Midbrain (tissue), 1 donor: ENCODE measurements at regions not wholly inside any gene's neighbourhood (a gene's known extent, or its start where the extent isn't known, plus 50 kb on each side); places are given as distances from the start of the nearest gene placed in this dataset.

ENCODE experiments used
- DNase-seq: peaks from one replicate; lab custom pipeline; 2025; lab: John Stamatoyannopoulos, UW

DNA sequence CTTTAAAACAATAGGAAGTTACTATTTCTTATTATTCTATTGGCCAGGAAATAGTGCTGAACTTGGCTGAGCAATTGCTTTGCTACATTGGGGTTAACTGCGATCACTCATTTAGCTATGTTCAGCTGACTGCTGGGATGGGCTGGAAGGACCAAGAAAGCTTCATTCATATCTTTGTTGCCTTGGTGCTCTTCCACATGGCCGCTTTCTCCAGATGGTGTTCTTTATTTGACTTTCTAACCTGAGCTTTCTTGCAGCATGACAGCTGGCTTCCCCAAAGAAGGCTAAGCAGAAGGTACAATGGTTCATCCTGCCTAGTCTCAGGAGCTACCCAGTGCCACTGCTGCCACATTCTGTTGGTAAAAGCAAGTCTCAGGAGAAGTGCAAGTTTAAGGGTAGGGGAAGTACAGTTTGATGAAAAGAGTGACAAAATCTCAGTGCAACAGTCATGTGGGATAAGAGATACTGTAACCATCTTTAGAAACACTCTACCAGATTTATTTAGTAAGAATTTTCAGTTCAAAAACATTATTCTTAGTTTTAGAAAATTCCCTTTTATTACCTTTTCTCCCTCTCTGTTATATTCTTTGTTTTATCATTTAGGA is 180.6 kb upstream of the RBMS1 start:
- no peak for DNase-seq

DNA sequence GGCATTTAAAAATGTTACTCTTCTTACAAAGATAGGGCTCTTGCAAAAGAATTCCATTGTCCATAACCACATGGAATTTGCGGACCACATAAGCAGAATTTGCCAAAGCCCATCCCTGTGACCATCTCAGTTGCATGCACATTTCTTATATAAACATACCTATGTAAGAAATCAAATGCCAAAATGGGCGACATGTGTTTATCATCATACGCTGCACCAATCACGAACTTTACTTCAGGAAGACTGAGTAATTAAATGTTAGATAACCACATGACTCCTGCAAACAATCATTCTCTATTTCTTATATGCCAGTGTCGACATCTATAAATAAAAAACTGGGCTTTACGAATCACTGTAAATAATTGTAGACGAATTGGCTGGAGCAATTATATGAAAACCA is 186.1 kb upstream of the RBMS1 start:
- no peak for DNase-seq

DNA sequence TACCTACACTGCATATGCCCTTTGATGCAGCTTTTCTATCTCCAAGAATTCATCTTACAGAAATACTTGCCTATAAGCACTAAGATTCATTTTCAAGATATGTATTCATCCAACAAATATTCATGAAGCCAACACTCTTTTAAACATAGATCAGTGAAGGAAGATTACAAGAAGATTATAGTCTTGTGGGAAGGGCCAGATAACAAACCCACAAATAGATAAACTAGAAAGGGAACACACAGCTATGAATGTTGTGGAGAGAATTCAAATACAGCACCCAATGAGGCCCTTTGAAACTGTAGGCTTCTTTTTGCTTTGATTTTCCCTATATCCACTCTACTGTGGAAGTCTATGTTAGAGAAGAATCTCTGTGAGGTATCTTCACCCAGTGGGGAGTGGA is 186.7 kb upstream of the RBMS1 start:
- no peak for DNase-seq

DNA sequence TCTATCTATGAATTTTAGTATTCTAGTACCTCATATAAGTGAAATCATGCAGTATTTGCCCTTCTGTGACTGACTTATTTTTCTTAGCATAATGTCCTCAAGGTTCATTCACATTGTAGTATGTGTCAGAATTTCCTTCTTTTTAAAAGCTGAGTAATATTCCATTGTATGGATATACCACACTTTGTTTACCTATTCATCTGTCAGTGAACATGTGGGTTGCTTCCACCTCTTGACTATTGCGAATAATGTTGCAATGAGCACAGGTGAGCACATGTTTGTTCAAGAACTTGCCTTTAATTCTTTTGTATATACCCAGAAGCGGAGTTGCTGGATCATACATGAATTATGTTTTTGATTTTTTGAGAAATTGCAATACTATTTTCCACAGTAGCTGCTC is 187.4 kb upstream of the RBMS1 start:
- DNase-seq = no peak

DNA sequence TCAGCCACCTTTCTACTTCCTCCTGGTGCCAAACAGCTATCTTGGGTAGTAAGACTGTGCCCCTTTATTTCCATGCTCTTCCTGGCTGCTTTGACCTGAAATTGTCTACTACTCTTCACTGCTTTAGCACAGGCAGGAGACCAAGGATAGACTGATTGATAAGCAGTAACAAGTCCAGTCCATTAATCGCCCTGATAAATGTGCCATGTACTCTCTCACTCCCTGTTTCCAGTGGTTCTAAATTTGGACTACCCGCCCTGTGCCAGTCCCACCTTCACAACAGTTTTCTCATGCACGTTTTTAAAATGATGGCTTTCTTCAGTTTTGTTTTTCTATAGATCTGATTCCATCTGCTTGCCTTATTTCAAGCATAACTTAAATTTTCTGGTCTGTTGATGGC is 189.6 kb upstream of the RBMS1 start:
- DNase-seq = no peak

DNA sequence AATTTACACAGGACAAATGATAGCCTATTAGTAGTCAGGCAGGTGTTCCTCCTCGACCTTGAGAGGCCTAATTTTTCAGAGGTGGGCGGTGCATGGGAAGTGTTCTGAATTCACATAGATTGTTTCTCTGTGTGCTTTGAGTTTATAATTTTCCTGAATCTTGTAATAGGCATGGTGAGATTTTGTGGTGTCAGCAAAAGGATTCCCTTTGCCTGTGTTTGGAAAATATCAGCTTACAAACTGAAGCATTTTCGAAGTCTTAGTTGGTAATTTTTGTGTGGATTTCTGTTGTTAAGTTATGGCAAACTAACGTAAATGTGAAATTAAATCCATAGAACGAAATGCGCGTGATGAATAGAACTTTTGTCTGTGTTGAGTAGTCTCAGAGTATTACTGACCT is 194.0 kb upstream of the RBMS1 start:
- DNase-seq = no peak

DNA sequence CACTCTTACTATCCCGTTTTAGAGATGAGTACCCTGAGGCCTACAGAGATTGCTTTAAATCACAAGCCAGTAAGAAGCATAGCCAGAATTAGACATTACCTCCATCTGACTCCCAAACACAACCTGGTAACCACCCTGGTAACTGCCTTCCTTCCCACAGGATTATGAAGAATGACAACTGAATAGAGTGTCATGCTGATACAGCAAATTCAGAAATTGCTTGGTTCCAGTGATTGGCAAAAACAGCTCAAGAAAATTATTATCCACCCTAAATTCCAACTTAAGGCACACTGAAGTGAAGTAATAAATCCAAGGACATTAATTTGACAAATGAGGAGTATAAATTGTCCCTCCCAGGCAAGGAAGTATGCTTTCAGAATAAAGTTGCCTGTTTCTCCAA is 195.8 kb upstream of the RBMS1 start:
- DNase-seq = no peak

DNA sequence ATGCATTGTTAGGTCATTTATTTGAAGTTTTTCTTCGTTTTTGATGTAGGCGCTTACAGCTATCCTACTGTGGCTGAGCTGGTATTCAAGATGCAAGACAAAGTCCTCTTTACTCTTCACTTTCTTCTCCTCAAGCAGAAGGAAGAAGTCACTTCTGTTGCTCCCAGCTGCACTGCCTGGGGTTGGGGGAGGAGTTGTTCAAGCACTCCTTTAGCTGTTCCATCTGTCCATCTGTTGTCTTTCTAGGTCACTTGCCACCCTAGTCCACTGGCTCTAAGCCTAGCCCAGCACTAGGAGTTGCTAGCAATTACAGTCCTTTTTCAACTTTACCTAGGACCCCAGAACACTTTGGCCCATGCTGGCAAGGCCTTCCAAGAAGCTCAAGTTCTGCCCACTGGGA is 200.6 kb upstream of the RBMS1 start:
- no peak for DNase-seq

DNA sequence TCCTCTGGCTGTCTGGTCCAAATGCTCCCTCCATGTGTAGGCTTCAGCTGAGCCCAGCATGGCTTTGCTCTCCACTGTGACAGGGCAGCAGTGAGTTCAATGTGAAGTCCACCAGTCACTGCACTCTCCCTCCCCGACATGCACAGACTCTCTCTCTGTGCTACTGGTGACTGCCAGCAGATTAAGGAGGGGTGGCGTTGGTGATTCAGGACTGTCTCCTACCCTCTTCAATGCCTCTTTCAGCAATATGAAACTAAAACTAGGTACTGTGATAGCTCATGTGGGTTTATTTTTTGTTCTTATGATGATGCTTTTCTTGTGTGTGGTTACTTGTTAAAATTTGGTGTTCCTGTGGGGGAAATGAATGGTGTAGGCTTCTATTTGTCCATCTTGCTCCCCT is 201.0 kb upstream of the RBMS1 start:
- no peak for DNase-seq

DNA sequence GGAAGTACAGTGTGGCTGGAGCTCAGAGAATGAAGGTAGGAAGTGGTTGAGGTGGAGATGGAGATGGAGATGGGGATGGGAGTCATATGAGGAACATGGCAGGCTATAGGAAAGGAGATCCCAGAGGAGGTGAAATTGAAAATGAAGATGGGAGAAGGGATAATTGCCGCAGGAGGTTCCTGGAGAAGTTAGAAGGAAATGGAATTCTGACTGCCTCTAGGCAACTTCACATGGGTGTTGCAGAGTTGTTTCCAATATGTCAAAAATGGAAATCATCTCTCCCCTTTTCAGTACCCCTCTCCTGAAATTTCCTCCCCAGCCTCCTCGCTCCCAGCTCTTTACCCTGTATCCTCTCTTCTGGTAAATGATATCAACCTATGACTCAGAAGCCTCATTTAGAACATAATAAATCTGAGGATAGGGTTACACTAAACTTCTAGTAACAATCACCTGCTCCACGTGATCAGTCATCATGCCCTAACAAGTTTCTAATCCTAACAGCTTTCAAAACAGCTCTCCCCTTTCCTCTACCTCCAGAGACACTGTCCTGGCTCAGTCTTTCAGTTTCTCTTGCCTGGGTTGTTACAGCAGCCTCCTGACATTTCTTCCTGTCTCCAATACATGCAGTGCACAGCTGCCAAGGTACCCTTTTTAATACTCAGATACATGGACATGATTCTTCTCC is 201.9 kb upstream of the RBMS1 start:
- no peak for DNase-seq

DNA sequence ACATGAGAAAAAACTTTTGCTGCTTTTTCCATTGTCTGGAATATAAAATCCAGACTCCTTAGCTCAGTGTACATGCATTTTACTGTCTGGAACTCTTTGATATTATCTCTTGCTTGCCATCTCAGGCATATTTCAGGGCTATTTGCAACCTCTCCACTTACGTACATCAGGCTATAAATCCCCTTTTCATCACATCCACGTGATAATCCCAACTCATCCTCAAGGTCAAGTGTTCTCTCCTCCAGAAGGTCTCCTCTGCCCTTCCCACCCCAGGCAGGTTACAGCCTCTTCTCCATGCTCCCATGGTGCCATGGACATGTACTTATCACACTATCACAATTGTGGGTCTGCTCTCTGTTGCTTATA is 202.5 kb upstream of the RBMS1 start:
- no peak for DNase-seq

DNA sequence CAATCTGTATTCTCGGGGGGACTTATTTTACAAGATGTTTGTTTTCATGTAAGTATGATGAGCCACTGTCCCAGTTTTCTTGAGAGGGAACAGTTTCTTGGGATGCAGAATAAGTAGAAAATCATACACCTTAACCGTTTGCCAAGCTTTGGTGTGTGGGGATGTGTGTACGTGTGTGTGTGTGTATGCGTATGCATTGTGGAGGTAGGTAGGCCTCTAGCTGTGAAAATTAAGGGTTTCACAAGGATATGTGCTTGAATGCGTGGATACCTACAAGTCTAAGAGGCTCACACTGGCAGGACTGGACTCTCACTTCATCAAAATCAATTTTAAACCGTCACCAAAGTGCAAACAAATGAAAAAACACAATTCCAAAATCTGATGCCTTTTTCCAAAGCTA is 204.2 kb upstream of the RBMS1 start:
- no peak for DNase-seq

DNA sequence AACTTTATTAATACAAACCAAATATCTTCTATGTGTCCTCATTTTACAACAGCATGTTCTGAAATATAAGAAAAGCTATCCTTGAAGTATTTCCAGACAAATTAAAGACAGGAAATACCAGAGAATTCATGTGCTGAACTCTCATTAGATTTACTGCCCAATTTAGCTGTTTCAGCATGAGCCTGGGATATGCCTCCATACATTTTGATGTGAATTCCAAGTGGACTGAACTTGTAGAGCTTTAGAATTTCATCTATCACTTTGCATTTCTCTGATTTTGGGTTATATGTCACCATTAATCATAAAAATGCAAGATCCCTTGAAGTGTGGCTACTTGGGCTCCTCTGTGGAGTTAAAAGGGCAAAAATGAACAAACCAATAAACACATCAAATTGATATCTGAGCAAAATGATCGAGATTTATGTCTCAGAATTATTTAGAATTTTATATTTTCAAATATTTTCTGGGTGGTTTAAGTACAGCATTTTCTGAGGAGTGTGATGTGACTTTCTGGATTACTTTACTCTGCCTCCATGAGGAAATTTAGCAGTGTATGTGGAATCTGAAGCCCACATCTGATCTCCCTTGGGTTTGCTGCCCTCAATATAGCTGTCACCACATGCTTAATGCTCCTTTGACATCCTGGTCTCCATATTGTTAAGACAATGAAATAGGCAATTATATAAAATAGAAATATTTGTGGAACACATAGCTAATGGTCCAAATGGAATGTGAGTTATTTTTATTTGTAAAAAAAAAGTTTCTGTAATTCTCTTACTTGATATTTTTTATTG is 206.6 kb upstream of the RBMS1 start:
- no peak for DNase-seq

DNA sequence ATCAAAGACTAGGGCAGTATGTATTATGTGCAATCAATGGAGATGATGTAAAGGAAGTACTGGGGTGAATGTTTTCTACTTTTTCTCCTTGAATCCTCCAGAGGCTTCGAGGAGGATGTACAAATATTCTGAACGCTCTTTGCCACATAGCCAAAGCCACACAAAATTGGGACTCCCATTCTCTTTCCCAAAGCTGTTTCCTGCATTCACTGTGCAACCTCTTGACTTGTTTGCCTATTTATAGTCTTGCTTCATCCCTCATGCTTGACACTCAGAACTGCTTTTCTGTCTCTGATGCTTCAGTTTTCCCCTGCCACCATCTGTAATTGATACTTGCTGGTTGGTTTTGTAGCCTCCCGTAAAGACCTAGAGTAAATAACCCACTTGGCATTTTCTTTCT is 208.2 kb upstream of the RBMS1 start:
- no peak for DNase-seq

DNA sequence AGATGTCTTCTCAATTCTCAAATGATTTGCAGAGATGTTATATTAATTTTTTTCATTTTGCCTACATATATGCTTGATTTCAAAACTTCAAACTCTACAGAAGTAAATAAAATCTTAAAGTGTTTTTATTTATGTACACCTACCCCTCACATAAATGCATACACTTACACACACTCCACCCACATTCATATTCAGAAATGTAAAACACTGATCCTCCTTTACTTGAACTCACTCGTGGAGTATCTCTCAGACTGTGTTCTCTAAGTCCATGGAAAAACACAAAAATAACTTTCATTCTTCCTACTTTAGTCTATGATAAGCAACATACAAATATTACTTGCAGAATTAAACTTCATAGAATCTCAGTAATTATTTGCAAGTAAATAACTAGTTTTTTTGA is 209.1 kb upstream of the RBMS1 start:
- no peak for DNase-seq

DNA sequence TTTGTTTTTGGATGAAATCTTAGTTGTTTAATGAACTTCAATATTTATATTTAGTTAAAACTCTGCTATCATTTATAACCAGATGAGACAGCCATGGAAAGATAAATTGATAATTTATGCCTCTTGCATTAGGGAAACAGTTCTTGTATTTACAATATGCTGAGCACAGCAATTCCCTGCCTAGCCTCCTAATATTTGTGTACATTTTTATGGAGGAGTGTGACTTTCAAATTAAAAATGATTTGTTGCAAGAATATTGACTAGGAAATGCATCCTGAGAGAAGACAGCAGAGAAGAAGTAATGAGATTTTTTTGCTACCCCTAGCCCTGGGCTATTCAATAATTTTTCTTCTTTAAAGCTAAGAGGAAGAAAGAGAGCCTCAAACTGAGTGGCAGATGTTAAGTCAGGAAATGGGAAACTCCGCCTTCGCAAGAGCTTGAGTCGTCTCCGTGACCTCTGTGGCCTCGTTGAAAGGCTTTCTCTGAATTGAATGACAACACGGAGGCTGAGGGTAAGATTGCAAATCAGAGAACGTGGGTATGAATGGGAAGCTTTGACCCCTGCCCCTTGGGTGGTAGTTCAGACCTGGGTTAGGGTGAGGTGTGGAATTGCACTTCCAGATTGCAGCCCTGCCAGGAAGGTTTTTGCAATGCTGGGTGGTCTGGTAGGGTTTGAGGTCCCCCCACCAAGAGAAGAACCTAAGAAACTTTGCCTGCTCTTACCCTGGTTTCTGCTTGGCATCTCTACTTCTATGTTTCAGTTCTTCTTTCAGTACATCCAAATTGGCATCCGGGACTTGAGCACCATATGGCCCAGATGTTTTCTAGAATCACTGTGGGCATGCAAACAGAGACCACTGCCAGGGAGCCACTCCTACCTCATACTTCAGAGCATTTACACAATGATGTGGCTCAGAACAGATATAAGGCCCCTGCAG is 210.3 kb upstream of the RBMS1 start:
- DNase-seq = no peak

DNA sequence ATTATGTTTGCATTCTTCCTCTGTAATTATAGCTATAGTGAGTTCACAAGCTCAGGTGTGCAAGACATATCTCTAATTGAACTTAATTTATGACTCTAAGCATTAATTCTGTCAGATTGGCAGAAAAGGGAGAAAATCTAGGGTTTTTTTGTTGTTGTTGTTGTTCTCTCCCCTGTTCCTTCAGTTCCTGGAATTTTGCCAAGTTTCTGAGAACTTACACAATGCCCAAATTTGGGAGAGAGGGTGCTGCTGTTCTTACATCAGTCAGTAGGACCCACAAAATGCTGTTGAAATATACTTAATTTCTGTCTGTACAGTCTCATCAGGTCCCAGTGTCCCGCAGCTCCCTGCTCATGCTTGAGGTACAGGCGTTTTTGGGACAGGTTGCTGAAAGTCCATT is 221.8 kb upstream of the RBMS1 start:
- DNase-seq = no peak

DNA sequence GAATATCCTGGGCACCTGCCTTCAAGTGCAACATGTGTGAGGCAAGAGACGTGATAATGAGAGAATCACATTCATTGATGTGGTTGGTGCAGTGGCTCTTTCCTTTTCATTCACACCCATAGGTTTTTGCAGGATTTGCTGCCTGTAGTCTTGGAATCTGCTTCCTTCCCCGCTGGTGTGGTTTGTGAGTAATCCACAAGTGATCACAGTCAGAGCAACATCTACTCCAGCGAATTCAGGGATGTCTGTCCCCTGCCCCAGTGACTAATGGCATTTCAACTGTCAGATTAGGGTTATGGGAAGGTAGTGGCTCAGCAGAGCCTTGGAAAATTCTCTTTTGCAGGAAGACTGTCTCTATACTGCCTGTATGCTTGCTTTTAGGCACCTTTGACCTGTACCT is 225.5 kb upstream of the RBMS1 start:
- no peak for DNase-seq

DNA sequence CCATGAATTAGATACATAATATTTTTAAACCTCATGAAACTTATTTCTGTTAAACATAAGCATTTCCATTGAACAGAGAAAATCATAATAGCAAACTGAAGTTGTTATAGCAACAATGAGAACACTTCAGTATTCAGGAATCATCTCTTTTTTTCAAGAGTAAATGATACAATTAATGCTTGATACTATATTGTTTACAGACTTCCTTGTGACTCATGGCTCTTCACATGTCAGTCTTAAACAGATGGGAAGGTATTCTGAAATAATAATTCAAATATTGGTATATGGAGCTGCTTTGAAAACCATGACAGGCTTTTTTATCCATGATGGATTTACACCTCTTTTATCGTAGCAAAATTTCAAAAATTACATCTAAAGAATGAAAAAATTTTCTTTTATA is 226.5 kb upstream of the RBMS1 start:
- no peak for DNase-seq

DNA sequence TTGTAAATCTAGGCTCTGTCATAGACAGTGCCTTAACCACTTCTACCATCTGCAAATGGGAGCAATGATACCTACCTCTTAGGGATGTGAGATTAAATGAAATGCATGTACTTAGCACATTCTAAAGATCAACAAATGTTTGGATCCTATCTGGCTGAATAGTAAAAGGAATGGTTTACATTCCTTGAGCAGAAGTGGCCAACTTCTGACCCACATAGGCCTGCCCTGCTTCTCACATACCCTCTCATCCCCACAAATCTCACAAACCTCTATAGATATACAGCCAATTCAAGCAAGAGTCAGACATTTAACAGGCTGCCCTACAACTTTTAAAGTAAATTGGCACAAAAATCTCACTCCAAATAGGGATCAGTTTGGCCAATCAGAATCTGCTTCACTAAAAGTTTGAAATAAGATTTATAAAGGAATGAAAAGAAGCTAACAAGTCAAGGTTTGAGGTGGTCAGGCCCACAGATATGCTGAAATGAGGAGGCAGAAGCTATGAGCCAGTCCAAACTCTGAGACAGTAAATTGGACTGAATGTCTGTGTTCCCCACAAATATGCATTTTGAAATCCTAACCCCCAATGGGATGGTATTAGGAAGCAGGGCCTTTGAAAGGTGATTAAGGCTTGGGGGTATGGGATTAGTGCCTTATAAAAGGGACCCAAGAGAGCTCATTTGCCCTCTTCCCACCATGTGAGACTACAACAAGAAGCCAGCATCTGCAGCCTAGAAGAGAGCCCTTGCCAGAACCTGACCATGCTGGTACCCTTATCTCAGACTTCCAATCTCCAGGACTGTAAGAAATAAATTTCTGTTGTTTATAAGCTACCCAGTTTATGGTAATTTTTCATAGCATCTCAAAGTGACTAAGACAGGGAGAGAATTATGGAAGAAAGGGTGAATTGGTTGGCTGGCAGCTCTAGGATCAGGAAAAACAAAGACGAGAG is 227.8 kb upstream of the RBMS1 start:
- no peak for DNase-seq

DNA sequence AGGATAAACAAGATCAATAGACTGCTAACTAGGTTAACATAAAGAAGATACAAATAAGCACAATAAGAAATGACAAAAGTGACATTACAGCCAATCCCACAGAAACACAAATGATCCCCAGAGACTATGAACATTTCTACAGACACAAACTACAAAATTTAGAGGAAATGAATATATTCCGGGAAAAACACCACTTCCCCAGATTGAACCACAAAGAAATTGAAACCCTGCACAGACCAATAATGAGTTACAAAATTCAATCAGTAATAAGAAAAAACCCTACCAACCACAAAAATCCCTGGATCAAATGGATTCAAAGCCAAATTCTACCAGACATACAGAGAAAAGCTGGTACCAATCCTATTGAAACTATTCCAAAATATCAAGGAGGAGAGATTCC is 232.4 kb upstream of the RBMS1 start:
- DNase-seq = no peak
